ENCODE measurements at regions not wholly inside any gene's neighbourhood (a gene's known extent, or its start where the extent isn't known, plus 50 kb on each side); places are given as distances from the start of the nearest gene placed in this dataset.

DNA sequence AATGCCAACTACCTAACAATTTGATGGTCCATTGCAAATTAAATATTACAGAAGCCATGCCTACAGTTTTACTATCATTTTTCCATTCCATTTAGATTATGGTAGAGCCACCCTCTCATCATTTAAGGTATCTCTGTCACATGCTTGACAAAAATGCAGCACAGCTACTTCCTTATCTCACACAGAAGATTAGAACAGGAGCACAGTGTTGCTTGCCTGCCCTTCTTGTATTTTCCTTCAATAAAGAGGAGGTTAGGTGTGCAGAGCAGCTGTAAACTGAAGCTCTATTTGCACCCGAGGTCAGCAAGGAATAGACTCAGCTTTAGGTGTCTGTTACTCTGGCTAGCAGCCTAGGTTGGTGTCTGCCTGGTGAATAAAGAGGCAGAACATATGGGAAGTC, 51.5 kb upstream of the ATP10B start:
- H3K27ac ChIP-seq (ENCODE audit: control insufficient read depth, insufficient read depth), result no peak overlapping the region
- WGBS (ENCODE audit: insufficient coverage, insufficient replicate concordance, low lambda C conversion rate, missing lambda C conversion rate), result 0% methylated on average over 1 of the region's 1 CpG
- H3K4me2 ChIP-seq (ENCODE audit: control insufficient read depth, insufficient read depth), result no peak overlapping the region
- no peaks in the 10 kb centered on the region for H3K9me3 ChIP-seq (replicated peaks; ENCODE audit: control insufficient read depth, insufficient read depth, low read length)
- ChIA-PET SMC1A (ENCODE audit: uncharacterized antibody, unreplicated experiment) (interaction anchor here (1.9 kb wide), 1 partner anchor 13 kb away, joined by 6 read pairs; no protein-coding TSS in a partner anchor), CTCF (interaction anchor here (0.6 kb wide), 1 partner anchor 103 kb away, joined by 3 read pairs; no protein-coding TSS in a partner anchor), POLR2A (no interaction called here), RAD21 (ENCODE audit: unreplicated experiment) (no interaction called here)
- no peak for DNase-seq (ENCODE audit: low read depth, low spot score)
- no peaks in the 10 kb centered on the region for H3K4me1 ChIP-seq (ENCODE audit: control insufficient read depth, insufficient read depth, low read length)
- TF ChIP-seq BRCA1 (IDR thresholded peaks at IDR 0.05; ENCODE audit: low read depth, low read length) (no peak), IRF4 (IDR thresholded peaks at IDR 0.05; ENCODE audit: low read depth, low read length) (no peak), DPF2 (IDR thresholded peaks at IDR 0.05) (no peak), SREBF1 (IDR thresholded peaks at IDR 0.05; ENCODE audit: low read length) (no peak)
- H3K9ac ChIP-seq (ENCODE audit: control insufficient read depth, insufficient read depth, low read length), result no peak overlapping the region
- intact Hi-C loops (cut with micrococcal nuclease; ENCODE audit: unreplicated experiment), result no loop called here
- no peaks in the 10 kb centered on the region for H4K20me1 ChIP-seq (ENCODE audit: control insufficient read depth, insufficient read depth)
- H3K4me3 ChIP-seq, result no peak overlapping the region
- in situ Hi-C loops (cut with MboI), result no loop called here
- H3K79me2 ChIP-seq (ENCODE audit: control insufficient read depth, insufficient read depth, low read length), result no peaks in the 10 kb centered on the region
- FAIRE-seq, result no peak
- BruUV-seq (replicated peaks), result no TSS peak
- no peaks in the 10 kb centered on the region for H3K27me3 ChIP-seq (replicated peaks in 1 of 2; ENCODE audit: control insufficient read depth in 2 of 2, insufficient read depth in 2 of 2, low read length in 1 of 2)
- H2AFZ ChIP-seq (ENCODE audit: control insufficient read depth, low read depth, low read length), result no peak overlapping the region
- H3K36me3 ChIP-seq (ENCODE audit: control insufficient read depth in 2 of 2, insufficient read depth in 2 of 2, low read length in 1 of 2), result no peaks in the 10 kb centered on the region
- no peak for ATAC-seq

DNA sequence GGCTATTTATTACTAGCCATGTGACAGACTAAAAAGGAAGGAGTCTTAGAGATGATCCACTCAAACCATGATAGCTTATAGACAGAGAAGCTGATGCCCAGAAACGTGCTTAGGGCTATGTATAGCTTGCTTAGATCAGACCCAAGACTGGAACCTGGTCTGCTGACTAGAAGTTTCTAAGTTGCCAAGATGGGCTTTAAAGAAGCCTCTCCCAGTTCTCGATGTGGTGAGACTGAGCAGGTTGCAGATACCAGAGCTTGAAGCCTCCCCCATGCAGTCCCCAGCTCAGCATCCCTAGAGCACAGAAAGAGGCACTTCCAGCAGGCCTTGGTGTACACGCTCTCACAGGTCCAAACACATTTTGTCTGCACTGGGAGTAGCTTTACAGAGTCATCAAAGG, 51.1 kb upstream of the ATP10B start:
- Histone ChIP-seq H3K27me3 (replicated peaks in 1 of 2; ENCODE audit: control insufficient read depth in 2 of 2, insufficient read depth in 2 of 2, low read length in 1 of 2) (no peaks in the 10 kb centered on the region), H3K4me3 (no peak overlapping the region), H4K20me1 (ENCODE audit: control insufficient read depth, insufficient read depth) (no peaks in the 10 kb centered on the region), H3K79me2 (ENCODE audit: control insufficient read depth, insufficient read depth, low read length) (no peaks in the 10 kb centered on the region), H3K4me2 (ENCODE audit: control insufficient read depth, insufficient read depth) (no peak overlapping the region), H3K27ac (ENCODE audit: control insufficient read depth, insufficient read depth) (no peak overlapping the region), H3K9ac (ENCODE audit: control insufficient read depth, insufficient read depth, low read length) (no peak overlapping the region), H3K36me3 (ENCODE audit: control insufficient read depth in 2 of 2, insufficient read depth in 2 of 2, low read length in 1 of 2) (no peaks in the 10 kb centered on the region), H3K9me3 (replicated peaks; ENCODE audit: control insufficient read depth, insufficient read depth, low read length) (no peaks in the 10 kb centered on the region), H2AFZ (ENCODE audit: control insufficient read depth, low read depth, low read length) (no peak overlapping the region), H3K4me1 (ENCODE audit: control insufficient read depth, insufficient read depth, low read length) (no peaks in the 10 kb centered on the region)
- in situ Hi-C loops (cut with MboI), result no loop called here
- DNase-seq (ENCODE audit: low read depth, low spot score) (no peak), ATAC-seq (no peak), FAIRE-seq (no peak)
- ChIA-PET SMC1A (ENCODE audit: uncharacterized antibody, unreplicated experiment) (interaction anchor here (1.9 kb wide), 1 partner anchor 12 kb away, joined by 6 read pairs; no protein-coding TSS in a partner anchor), POLR2A (no interaction called here), RAD21 (ENCODE audit: unreplicated experiment) (no interaction called here), CTCF (interaction anchor here (0.6 kb wide), 1 partner anchor 102 kb away, joined by 3 read pairs; no protein-coding TSS in a partner anchor)
- 0% methylated on average over 3 of the region's 3 CpGs for WGBS (ENCODE audit: insufficient coverage, insufficient replicate concordance, low lambda C conversion rate, missing lambda C conversion rate)
- TF ChIP-seq RCOR1 (conservative IDR thresholded peaks at IDR 0.05; ENCODE audit: low read depth, low read length), result no peak
- BruUV-seq (replicated peaks), result no TSS peak
- intact Hi-C loops (cut with micrococcal nuclease; ENCODE audit: unreplicated experiment), result no loop called here

All from GM12878 (cell line).